ENCODE measurements at regions not wholly inside any gene's neighbourhood (a gene's known extent, or its start where the extent isn't known, plus 50 kb on each side); places are given as distances from the start of the nearest gene placed in this dataset.

DNA sequence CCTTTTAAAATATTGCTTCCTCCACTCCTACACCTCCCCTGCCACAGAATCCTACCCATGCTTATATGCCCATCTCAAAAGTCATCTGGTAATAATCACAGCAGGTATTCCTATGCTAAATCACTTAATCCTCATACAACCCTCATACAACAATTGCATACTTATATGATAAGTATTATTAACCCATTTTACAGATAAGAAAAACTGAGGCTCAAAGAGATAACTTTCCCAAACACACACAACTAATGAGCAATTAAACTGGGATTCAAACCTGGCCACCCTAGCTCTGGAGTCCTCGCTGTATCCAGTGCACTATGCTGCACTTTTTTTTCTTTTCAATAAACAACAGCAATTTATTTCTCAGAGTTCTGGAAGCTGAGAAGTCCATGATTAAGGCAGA lies 99.8 kb upstream of the TSPAN5 start:
- no peak for DNase-seq

GRCh38 chr4:98754736-98755135 lies 96.3 kb upstream of the TSPAN5 start:
- DNase-seq, result no peak

DNA sequence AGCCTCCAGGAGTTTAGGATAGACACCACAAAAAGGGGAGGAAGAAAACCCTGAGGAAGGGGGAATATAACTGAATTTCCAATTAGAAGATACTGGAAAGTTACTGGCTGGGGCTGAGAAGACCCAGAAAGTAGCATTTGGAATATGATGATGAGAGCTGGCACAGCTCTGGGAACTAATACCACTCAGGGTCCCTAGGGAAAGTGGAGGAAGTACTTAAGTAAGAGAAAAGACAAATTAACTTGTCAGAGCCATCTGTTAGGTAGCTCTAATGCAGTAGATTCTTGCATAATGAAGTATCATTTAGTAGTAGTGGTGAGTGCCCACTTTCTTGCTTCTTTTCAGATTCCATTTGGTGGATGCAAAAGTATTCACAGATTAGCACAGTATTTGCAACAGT lies 90.8 kb upstream of the TSPAN5 start:
- no peak for DNase-seq

DNA sequence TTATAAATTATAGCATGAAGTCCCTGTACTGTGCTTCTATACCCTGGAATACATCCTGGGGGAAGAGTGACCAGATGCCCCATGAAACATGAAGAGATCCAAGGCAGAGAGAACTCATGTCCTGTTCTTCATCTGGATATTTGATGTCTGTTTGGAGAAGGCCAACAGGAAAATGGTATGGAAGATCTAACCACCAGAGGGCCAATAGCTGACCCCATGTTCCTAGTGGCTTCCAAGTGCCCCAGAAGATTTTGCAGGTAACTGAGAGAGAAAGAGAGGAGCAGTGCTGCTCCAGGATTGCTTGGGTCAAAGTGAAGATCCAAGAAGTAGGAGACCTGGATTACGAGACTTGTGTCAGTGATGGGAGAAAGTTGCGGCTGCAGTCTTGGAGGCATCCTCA lies 90.2 kb upstream of the TSPAN5 start:
- no peak for DNase-seq

GRCh38 chr4:98747393-98748091 lies 89.1 kb upstream of the TSPAN5 start:
- no peak for DNase-seq

DNA sequence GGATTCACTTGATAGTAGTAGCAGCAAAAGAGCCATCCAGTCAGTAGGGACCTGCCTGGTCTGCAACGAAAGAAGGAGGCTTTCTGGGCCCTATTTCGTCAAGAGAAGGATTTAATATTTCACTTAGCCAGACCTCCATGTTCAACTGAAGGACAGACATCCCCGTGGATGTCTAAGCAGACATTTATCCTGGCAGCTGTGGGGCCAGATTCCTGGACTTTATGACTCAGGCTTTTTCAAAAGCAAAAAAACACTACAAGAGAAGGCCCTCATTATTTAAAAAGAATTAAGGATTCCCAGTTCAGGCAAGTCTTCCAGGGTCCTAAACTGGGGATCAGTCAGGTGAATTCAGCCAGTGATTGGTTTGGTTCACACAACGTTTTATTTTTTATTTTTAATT lies 88.5 kb upstream of the TSPAN5 start:
- no peak for DNase-seq

GRCh38 chr4:98746530-98746929 lies 88.1 kb upstream of the TSPAN5 start:
- DNase-seq, result no peak

GRCh38 chr4:98745366-98745765 lies 87.0 kb upstream of the TSPAN5 start:
- DNase-seq, result no peak

GRCh38 chr4:98744372-98745150 lies 86.2 kb upstream of the TSPAN5 start:
- no peak for DNase-seq

- DNase-seq, result no peak
Measured at GRCh38 chr4:98741952-98742351, 83.5 kb upstream of the TSPAN5 start.

DNA sequence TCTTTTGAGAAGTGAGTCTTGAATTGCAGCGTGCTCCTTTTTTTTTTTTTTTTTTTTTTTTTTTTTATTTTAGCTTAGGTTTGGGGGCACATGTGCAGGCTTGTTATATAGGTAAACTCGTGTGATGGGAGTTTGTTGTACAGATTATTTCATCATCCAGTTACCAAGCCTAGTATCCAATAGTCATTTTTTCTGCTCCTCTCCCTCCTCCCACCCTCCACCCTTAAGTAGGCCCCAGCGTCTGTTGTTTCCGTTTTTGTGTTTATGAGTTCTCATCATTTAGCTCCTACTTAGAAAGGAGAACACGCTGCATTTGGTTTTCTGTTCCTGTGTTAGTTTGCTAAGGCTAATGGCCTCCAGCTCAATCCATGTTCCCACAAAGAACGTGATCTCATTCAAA lies 81.3 kb upstream of the TSPAN5 start:
- DNase-seq, result no peak

- no peak for DNase-seq
Measured at GRCh38 chr4:98733601-98734000, 75.2 kb upstream of the TSPAN5 start.

DNA sequence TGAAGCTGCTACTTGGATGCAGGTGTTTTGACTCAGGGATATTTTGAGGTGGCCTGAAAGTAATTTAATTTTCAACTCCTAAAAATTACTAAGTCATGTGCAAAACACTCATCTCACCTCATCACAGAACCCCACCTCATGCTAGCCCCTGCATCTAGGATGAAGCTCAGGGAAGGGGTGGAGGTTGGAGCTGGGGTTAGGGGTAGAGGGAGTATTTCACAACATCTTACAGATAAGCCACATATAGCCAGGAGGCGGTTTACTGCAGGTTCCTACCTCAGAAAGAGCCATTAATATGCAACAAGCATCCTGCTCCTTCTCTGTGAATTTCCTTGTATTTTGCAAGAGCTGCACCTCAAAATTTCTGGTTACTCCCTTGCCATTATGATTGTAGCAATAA lies 70.5 kb upstream of the TSPAN5 start:
- DNase-seq, result no peak

GRCh38 chr4:98728433-98728832 lies 70.0 kb upstream of the TSPAN5 start:
- DNase-seq, result no peak

- no peak for DNase-seq
Measured at GRCh38 chr4:98722000-98722399, 63.6 kb upstream of the TSPAN5 start.

DNA sequence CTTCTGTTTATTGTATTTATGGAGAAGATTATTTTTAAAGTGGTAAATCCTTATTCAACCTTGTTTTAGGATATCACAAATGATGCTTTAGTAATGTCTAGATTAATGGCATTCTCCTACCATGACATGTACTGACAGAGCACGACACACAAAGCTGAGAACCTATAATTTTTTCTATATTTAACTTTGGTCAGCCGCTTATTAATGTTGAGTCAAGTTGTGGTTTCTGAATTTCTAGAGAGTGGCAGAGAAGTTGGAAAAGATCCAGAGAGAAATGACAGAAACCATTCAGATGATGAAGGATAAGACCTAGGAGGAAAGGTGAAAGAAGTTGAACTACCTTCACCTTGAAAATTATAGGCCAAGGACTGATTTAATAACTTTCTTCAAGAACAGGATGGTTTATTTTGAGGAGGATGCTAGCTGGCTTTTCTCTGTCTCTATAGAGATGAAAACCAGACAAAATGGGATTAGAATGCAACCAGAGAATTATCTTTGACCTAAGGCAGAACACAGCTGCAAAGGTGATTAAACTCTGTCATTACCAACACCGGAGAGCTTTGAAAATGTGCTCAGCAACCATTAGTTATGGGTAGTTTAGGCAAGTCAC lies 62.6 kb upstream of the TSPAN5 start:
- no peak for DNase-seq

GRCh38 chr4:98716796-98717195 lies 58.4 kb upstream of the TSPAN5 start:
- DNase-seq, result no peak

DNA sequence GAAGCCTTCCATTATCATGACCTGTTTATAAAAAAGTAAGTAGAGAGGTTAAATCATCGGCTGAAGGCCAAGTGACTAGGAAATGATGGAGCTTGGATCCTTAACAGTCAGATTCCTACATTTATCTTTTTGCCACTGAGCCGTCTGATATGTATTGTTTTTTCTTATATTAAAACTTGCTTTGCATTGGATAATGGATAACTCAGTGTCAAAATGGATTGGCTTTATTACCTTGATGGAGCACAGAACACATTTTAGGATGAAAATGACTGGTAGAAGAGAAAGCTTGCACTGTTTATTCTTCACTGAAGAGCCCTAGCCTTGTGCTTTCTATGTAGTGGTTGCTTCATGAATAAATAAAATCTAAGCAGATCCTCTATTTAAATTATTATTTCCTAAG lies 54.2 kb upstream of the TSPAN5 start:
- no peak for DNase-seq

GRCh38 chr4:98711526-98711925 lies 53.1 kb upstream of the TSPAN5 start:
- no peak for DNase-seq

DNA sequence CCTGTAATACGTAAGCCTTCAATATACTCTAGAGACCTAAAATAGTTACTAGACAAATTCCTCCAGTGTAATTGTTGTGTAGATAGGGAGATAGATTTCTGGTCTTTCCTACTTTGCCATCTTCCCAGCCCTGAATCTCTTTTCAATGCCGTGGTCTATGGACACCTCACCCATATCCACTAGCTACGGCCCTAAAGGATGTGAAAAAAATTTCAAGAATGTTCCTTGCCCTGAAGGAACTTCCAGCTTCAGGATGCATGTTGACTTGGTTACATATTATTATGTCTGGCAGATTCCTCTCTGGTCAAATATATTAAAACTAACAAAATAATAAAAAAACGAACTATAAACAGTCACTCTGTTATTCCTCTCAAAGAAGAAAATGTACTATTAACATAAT lies 52.4 kb upstream of the TSPAN5 start:
- DNase-seq, result no peak
